C1 segment of cervical spinal cord (tissue), 14 donors: ENCODE measurements at regions not wholly inside any gene's neighbourhood (a gene's known extent, or its start where the extent isn't known, plus 50 kb on each side); places are given as distances from the start of the nearest gene placed in this dataset.

ENCODE experiments used
- DNase-seq, 14 donors: peaks; one replicate each; lab custom pipeline; 2025; lab: John Stamatoyannopoulos, UW

DNA sequence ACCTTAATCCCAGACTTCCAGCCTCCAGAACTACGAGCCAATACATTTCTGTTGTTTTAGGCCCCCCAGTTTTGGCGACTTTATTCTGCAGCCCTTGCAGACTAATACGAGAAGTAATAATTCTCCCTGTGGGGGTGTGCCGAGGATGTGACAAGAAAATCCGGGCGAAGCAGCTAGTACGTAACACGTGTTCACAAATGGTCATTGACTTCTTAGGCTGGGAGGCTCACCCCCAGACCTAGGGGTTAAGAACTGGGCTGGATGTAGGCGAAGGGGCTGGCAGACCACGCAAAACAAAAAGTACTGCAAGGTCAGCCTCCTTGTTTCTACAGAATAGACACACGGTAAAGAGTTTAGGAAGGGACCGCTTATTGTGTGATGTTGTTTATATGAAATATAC lies 69.8 kb upstream of the ESRRB start:
- DNase-seq: no peak

- DNase-seq: no peak
Observed at GRCh38 chr14:76307786-76308780, 67.9 kb upstream of the ESRRB start.

GRCh38 chr14:76309572-76310162 lies 66.3 kb upstream of the ESRRB start:
- DNase-seq: no peak

DNA sequence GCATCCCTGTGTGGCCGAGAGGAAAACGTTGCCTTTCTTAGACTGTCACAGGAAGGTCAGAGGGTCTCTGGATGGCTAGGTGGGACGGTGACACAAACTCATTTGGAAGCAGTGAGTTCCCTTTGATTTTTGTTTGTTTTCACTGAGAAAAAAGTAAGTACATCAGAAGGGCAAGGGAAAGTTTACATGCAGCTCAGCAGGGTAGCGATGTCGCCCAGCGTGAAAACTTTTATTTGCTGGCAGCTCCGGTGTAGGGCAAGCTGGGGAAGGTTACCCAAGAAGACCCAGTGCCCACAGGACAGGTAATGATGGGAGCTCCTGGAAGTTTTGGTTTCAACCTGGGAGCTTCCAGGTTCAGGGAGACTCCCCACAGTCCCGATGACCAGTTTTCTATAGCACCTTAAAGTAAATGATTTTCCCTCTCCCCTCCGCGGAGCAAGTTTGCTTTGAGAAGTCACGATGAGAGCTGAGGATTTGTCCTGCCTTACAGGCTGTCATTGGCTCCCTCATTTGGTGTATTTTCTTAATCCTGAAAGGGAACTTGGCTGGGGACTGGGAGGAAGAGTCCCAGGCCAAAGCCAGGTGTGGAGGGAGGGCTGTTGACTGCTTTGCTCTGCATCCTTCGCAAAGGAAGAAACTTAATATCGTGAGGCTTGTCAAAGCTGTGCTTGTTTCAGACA lies 64.7 kb upstream of the ESRRB start:
- no peak for DNase-seq

- no peak for DNase-seq
Observed at GRCh38 chr14:76312821-76313220, 63.1 kb upstream of the ESRRB start.

DNA sequence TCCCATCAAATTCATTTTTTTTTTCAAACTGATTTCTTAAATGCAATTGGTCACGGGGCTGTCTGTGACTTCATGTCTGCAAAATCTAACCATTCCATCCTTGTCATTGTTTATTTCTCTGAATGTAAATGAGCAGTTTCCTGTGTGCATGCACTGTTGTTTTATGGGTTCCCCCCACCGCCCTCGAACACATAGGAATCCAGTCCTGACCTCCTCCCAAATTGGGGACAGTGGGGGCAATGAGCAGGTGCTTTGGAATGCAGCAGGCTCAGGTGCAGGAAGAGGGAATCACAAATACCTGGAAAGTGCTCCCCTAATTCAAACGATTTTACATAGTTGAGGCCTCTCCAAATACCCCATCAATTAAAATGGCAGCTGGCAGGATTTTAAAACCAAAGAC lies 62.6 kb upstream of the ESRRB start:
- no peak for DNase-seq

- DNase-seq: no peak
Observed at GRCh38 chr14:76313852-76314251, 62.1 kb upstream of the ESRRB start.

DNA sequence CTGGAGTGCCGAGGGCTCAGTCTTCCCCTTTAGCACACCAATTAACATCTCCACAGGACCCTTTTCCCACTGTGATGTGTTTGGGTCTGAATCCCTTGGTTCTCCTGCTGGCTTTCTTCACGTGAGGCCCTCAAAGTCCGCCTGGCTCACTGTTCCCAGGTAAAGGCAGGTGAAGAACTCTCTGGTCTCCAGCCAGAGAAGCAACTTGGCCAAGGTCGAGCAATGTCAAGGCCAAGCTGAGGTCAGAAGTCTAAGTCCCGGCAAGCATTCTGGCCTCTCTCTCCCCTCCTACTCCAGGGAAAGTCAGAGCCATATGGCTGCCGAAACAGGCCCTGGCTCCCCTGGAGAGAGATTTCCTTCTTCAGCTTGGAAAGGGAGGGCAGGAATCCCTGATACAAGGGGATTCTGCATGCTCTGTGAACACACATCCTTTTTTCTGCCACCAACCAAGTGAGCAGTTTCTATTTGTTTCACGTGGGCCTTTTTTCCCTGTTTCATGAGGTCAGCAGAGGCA lies 61.4 kb upstream of the ESRRB start:
- no peak for DNase-seq

- no peak for DNase-seq
Observed at GRCh38 chr14:76320486-76320885, 55.5 kb upstream of the ESRRB start.

GRCh38 chr14:76320975-76321374 lies 55.0 kb upstream of the ESRRB start:
- no peak for DNase-seq

DNA sequence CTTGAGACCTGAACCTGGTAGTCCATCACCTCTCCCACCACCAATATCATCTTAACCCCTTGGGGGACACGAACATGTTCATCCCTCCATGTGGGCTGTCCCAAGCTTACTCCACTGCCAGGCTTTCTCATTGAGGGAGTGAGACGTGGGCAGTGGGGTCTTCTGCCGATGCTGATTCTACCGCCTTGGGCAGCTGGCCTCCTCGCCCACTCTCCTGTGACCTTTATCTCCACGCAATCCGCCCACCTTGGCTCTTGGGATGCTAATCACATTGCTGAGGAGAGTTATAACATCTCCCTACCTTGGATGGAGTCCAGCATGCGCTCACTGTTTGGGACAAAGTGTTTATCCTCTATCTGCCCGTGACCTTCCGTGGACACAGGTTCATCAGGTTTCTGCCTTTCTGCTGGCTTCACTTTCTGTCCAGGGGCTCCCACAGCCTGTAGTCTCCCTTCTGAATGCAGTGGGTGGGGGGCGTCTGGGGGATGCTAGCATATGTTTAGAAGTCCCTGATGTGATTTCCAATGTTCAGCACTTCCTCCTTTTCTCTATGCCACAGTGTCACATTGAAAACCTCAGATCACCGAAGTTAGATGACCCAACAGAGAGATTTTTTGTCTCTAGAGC lies 53.2 kb upstream of the ESRRB start:
- DNase-seq: no peak

DNA sequence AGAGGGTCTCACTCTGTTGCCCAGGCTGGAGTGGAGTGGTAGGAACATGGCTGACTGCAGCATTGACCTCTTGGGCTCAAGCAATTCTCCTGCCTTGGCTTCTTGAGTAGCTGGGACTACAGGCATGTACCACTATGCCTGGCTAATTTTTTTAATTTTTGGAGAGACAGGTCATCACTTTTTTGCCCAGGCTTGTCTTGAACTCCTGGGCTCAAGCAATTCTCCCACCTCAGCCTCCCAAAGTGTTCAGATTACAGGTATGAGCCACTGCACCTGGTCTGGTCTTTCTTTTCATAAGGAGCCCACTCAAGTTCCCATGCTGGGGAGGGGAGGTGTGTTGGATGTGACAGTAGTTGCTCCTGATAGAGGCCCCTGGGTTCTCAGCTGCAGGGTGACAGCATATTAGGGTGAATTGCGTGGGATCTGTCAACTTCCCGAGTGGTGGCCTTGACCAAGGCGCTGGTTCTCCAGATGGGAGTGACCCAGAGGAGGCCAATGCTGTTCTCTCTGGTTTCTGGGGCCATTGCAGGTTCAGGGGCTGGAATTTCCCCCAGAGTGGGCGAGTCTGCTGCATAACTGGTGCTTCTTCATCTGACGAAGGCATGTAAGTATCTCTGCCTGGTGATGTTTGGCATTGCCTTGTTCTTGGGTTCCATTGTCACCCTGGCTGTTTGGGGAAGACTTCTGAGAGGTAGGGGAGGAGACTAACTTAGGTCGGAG lies 52.4 kb upstream of the ESRRB start:
- DNase-seq: no peak

DNA sequence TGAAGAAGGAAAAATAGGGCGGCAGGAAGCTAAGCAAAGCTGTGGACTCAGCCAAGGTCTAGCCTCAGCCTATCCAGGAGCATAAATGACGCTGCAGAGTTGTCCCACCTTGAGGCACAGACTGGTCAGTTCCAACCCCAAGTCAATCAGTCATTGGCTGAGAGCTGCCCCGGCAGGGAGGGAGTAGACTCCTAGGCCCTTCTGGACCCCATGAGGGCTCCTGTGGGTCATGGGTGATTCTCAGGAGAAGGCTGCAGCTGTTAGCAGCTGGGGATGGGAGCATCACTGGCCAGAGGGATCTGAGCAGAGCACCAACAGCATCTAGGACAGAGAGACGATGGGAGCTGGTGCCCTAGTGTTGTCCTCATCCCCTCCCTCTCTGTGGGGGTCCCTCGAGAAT lies 51.8 kb upstream of the ESRRB start:
- DNase-seq: no peak
